ENCODE measurements at regions not wholly inside any gene's neighbourhood (a gene's known extent, or its start where the extent isn't known, plus 50 kb on each side); places are given as distances from the start of the nearest gene placed in this dataset.

DNA sequence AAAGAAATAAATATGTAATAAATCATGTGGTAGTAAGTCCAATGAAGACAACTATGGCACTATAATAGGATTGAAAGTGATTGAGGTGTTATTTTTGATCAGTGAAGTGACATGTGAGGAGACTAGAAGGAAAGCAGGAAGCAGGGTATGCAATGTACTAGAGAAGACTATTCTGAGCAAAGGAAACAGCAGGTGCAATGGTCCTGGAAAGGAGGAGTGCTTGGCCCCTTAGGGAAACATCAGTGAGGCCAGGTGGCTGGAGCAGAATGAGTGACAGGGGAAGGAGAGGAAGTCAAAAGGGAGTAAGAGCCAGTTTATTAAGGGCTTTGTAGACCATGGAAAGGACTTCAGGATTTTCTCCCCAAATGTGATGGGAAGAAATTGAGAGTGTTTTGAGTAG, 207.6 kb upstream of the HCCS start:
- no peak for DNase-seq (ENCODE audit: extremely low spot score)
- no peak overlapping the region for H3K27ac ChIP-seq (ENCODE audit: low read depth)

DNA sequence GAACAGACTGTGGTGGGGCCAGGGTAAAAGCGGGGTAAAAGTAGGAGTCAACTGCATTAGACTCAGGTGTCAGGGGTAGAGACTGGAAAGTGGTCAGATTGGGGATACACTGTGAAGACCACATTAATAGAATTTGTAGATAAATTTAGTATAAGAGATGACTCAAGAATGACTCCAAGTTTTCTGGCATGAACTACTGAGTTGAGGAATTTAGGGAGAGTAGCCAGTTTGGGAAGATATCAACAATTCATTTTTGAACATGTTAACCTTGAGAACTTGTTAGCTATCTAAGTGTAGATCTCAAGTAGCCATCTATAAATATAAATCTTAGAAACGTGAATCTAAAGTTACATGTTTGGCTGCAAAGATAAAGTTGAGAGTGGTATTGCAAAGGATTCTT, 206.9 kb upstream of the HCCS start:
- 54% methylated on average over 2 of the region's 2 CpGs for WGBS
- DNase-seq (ENCODE audit: extremely low spot score) = no peak
- H3K27ac ChIP-seq (ENCODE audit: low read depth) = no peak overlapping the region
- H3K36me3 ChIP-seq (ENCODE audit: insufficient read depth) = no peaks in the 10 kb centered on the region
- H3K4me1 ChIP-seq (ENCODE audit: insufficient read depth) = no peaks in the 10 kb centered on the region
- no peak overlapping the region for H3K4me3 ChIP-seq (ENCODE audit: low read depth, low read length)

More for the DNA sequence above, 207.6 kb upstream of the HCCS start:
- no peaks in the 10 kb centered on the region for H3K4me1 ChIP-seq (ENCODE audit: insufficient read depth)
- H3K36me3 ChIP-seq (ENCODE audit: insufficient read depth) = no peaks in the 10 kb centered on the region
- H3K4me3 ChIP-seq (ENCODE audit: low read depth, low read length) = no peak overlapping the region

- 96% methylated on average over 1 of the region's 1 CpG for WGBS
- no peaks in the 10 kb centered on the region for H3K36me3 ChIP-seq (ENCODE audit: insufficient read depth)
- H3K27ac ChIP-seq (ENCODE audit: low read depth) = no peak overlapping the region
- no peak for DNase-seq (ENCODE audit: extremely low spot score)
- H3K4me1 ChIP-seq (ENCODE audit: insufficient read depth) = no peaks in the 10 kb centered on the region
- H3K4me3 ChIP-seq (ENCODE audit: low read depth, low read length) = no peak overlapping the region
Measured at GRCh38 chrX:10906866-10907265, 204.3 kb upstream of the HCCS start.

DNA sequence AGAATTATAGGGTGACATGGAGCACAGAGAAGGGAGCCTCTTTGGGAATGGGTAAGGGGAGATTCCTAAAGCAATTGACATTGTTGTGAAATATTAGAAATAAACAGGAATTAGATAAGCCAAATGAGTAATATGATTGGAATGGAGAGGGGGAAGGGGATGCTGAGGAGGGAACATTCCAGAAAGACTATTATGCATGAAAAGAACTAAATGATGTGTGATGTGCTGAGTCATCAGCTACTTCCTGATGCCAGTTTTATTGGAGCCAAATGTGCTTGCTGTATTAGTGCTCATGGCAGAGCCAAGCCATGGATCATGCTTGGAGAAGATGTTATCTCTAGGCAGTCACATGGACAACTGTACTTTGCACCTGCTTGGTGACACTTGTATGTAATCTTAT, 189.0 kb upstream of the HCCS start:
- H3K4me3 ChIP-seq (ENCODE audit: low read depth, low read length) = no peak overlapping the region
- H3K36me3 ChIP-seq (ENCODE audit: insufficient read depth) = no peaks in the 10 kb centered on the region
- H3K27ac ChIP-seq (ENCODE audit: low read depth) = no peak overlapping the region
- H3K4me1 ChIP-seq (ENCODE audit: insufficient read depth) = no peaks in the 10 kb centered on the region
- no peak for DNase-seq (ENCODE audit: extremely low spot score)

- WGBS = 84% methylated on average over 1 of the region's 1 CpG
- Histone ChIP-seq H3K4me1 (ENCODE audit: insufficient read depth) (no peaks in the 10 kb centered on the region), H3K4me3 (ENCODE audit: low read depth, low read length) (no peak overlapping the region), H3K36me3 (ENCODE audit: insufficient read depth) (no peaks in the 10 kb centered on the region), H3K27ac (ENCODE audit: low read depth) (no peak overlapping the region)
- no peak for DNase-seq (ENCODE audit: extremely low spot score)
Measured at GRCh38 chrX:10922835-10923234, 188.3 kb upstream of the HCCS start.

- H3K36me3 ChIP-seq (ENCODE audit: insufficient read depth) = no peaks in the 10 kb centered on the region
- DNase-seq (ENCODE audit: extremely low spot score) = no peak
- no peak overlapping the region for H3K27ac ChIP-seq (ENCODE audit: low read depth)
- no peaks in the 10 kb centered on the region for H3K4me1 ChIP-seq (ENCODE audit: insufficient read depth)
- 53% methylated on average over 3 of the region's 3 CpGs for WGBS
- no peak overlapping the region for H3K4me3 ChIP-seq (ENCODE audit: low read depth, low read length)
Measured at GRCh38 chrX:10923466-10923865, 187.7 kb upstream of the HCCS start.

- Histone ChIP-seq H3K4me1 (ENCODE audit: insufficient read depth) (no peaks in the 10 kb centered on the region), H3K4me3 (ENCODE audit: low read depth, low read length) (no peak overlapping the region), H3K36me3 (ENCODE audit: insufficient read depth) (no peaks in the 10 kb centered on the region), H3K27ac (ENCODE audit: low read depth) (no peak overlapping the region)
- 69% methylated on average over 1 of the region's 1 CpG for WGBS
- no peak for DNase-seq (ENCODE audit: extremely low spot score)
Measured at GRCh38 chrX:10926404-10926803, 184.7 kb upstream of the HCCS start.

- no peak overlapping the region for H3K4me3 ChIP-seq (ENCODE audit: low read depth, low read length)
- H3K4me1 ChIP-seq (ENCODE audit: insufficient read depth) = no peaks in the 10 kb centered on the region
- H3K36me3 ChIP-seq (ENCODE audit: insufficient read depth) = no peaks in the 10 kb centered on the region
- 84% methylated on average over 1 of the region's 1 CpG for WGBS
- no peak overlapping the region for H3K27ac ChIP-seq (ENCODE audit: low read depth)
- DNase-seq (ENCODE audit: extremely low spot score) = no peak
Measured at GRCh38 chrX:10926891-10927290, 184.2 kb upstream of the HCCS start.

DNA sequence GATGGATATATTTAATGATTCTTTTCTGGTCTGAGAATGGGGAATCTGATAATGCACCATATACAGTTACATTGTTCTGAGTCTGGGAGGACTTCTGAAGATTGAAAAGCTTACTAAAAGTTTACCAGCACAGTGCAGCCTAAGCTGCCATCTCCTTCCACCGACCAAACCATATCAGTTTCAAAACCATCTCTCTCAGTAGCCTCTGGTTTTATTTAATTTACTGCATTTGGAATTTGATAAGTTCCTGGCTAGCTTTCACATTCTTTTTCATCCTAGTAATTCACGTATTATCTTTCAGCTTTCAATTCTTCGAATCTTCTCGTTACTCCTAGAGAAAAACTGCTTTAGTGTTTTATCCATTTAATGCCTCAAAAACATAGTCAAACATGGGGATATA, 181.4 kb upstream of the HCCS start:
- DNase-seq (ENCODE audit: extremely low spot score) = no peak
- 38% methylated on average over 4 of the region's 4 CpGs for WGBS
- Histone ChIP-seq H3K4me1 (ENCODE audit: insufficient read depth) (no peaks in the 10 kb centered on the region), H3K4me3 (ENCODE audit: low read depth, low read length) (no peak overlapping the region), H3K27ac (ENCODE audit: low read depth) (no peak overlapping the region), H3K36me3 (ENCODE audit: insufficient read depth) (no peaks in the 10 kb centered on the region)

DNA sequence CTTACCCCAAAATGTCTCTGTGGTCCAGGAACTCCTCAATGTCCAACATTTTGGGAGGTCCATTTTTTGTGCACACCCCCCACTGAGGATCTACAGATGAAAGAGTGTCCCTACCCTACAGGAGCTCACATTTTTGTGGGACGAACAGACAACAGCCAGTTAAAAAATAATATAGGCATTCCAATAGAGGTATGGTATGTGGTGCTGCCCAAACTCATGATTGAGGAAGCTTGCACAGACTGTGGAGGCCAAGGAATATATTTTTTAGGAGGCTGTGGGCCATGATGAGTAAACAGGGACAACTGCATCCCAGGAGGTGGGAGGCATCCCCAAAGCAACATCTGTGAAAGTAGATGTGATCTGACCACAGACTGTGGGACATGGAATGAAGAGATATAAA, 181.0 kb upstream of the HCCS start:
- H3K4me1 ChIP-seq (ENCODE audit: insufficient read depth) = no peaks in the 10 kb centered on the region
- H3K4me3 ChIP-seq (ENCODE audit: low read depth, low read length) = no peak overlapping the region
- WGBS = 73% methylated on average over 1 of the region's 1 CpG
- no peak overlapping the region for H3K27ac ChIP-seq (ENCODE audit: low read depth)
- H3K36me3 ChIP-seq (ENCODE audit: insufficient read depth) = no peaks in the 10 kb centered on the region
- DNase-seq (ENCODE audit: extremely low spot score) = no peak

DNA sequence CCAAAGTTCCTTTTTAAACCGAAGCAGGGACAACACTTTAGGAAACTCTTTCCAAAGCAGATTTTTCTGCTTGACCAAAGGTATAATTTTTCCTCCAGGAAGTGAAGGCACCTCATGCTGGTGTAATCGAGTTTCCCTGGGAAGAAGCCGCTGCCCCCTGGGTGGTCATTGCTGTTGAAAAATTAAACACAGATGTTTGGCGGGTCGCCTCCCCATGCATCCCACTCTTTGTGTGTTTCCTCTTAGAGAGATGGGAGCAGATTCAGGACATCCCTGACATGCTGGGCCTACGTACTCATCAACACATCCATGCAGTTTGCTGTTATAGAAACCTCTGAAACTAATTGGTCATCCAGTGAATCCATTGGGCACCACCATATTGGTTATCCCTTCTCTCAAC, 179.2 kb upstream of the HCCS start:
- H3K36me3 ChIP-seq (ENCODE audit: insufficient read depth) = no peaks in the 10 kb centered on the region
- H3K4me1 ChIP-seq (ENCODE audit: insufficient read depth) = no peaks in the 10 kb centered on the region
- DNase-seq (ENCODE audit: extremely low spot score) = no peak
- no peak overlapping the region for H3K4me3 ChIP-seq (ENCODE audit: low read depth, low read length)
- WGBS = 83% methylated on average over 6 of the region's 6 CpGs
- H3K27ac ChIP-seq (ENCODE audit: low read depth) = no peak overlapping the region

DNA sequence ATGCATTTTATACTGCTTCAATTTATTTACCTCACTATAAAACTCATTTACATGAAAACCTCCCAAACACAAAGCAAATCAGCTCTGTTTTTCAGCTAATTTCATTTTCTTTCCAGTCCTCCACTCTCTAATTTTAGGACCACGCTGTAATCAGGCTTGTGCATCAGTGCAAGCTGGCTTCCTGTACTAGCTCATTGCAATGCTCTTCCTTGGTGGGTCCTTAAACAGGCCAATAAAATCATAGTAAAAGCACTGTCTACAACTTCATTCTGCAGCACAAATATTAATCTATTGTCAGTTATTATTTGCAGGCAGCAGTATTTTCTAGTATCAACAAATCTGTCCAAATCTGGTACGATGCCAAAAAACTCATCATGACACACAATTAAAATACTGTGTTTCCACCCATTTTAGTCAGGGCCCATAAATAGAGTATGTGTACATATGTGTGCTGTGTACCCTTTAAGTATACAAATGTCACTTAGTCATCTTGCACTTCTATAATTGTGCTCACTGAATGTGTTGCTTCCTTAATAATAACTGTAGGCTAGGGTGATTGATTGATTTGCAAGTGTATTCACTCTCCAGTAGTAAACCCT, 178.2 kb upstream of the HCCS start:
- Histone ChIP-seq H3K4me1 (ENCODE audit: insufficient read depth) (no peaks in the 10 kb centered on the region), H3K36me3 (ENCODE audit: insufficient read depth) (no peaks in the 10 kb centered on the region), H3K4me3 (ENCODE audit: low read depth, low read length) (no peak overlapping the region), H3K27ac (ENCODE audit: low read depth) (no peak overlapping the region)
- 51% methylated on average over 2 of the region's 2 CpGs for WGBS
- no peak for DNase-seq (ENCODE audit: extremely low spot score)

DNA sequence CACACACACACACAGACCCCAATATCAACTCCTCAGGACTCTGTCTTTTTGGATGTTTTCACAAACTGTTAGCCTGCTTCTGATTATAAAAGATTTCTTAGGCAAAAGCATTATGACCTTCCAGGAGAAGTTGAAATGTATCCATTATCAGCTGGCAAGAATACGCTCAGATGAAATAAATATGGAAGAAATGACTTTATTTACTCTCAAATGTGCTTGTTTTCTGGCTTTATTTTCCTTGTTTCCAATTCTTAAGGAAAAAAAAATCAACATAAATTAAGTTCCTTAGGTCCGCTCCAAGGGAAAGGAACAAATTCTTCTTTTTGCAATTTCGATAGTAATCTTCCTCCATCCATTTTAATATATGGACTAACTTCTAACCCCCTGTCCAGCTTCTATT, 175.6 kb upstream of the HCCS start:
- Histone ChIP-seq H3K4me1 (ENCODE audit: insufficient read depth) (no peaks in the 10 kb centered on the region), H3K27ac (ENCODE audit: low read depth) (no peak overlapping the region), H3K4me3 (ENCODE audit: low read depth, low read length) (no peak overlapping the region), H3K36me3 (ENCODE audit: insufficient read depth) (no peaks in the 10 kb centered on the region)
- WGBS = 86% methylated on average over 3 of the region's 3 CpGs
- DNase-seq (ENCODE audit: extremely low spot score) = no peak

DNA sequence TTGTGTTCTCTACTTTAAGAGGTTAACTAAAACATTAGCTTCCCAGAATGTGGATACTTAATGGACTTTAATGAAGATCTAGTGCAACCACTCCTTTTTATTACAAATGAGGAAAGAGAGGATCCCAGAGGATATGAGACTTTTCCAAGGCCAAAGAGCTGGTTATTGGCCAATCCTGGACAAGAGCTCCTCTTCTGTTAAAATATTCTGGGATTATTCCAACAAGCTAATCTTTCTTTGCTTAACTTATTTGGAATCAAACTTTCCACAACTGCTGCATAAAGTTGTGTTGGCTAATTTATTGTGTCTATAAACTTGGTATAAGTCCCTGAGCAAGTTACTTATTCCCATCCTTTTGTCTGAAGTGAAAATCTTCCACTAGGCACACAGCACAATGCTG, 174.2 kb upstream of the HCCS start:
- DNase-seq (ENCODE audit: extremely low spot score) = no peak
- Histone ChIP-seq H3K4me3 (ENCODE audit: low read depth, low read length) (no peak overlapping the region), H3K4me1 (ENCODE audit: insufficient read depth) (no peaks in the 10 kb centered on the region), H3K27ac (ENCODE audit: low read depth) (no peak overlapping the region), H3K36me3 (ENCODE audit: insufficient read depth) (no peaks in the 10 kb centered on the region)

DNA sequence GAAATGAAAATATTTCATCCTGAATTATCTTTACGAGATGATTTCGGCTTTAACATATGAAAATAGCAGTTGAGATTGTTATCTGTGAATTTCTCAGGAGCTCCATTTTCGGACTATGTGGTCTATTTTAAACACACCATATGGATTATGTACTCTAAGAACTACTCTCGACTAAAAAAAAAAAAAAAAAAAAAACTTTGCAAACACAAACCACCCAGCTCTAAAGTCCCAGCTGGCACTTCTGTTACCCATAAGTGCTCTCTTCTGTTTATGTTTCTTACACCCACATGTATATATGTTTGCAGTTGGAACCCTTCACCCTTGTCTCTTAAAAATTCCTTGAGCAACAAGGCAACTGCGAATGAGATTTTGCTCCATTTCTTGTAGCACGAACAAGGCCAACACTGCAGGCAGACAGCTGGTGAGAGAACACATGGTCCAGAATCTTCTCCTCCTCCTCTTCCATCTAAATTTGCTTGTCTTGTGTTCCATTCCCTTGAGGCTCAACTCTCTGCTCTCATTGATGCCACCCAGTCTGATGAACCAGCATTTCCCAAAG, 172.7 kb upstream of the HCCS start:
- DNase-seq (ENCODE audit: extremely low spot score) = no peak
- no peaks in the 10 kb centered on the region for H3K36me3 ChIP-seq (ENCODE audit: insufficient read depth)
- 33% methylated on average over 6 of the region's 6 CpGs for WGBS
- H3K4me1 ChIP-seq (ENCODE audit: insufficient read depth) = no peaks in the 10 kb centered on the region
- no peak overlapping the region for H3K27ac ChIP-seq (ENCODE audit: low read depth)
- no peak overlapping the region for H3K4me3 ChIP-seq (ENCODE audit: low read depth, low read length)
